Brain pericyte (primary cell): ENCODE measurements at regions not wholly inside any gene's neighbourhood (a gene's known extent, or its start where the extent isn't known, plus 50 kb on each side); places are given as distances from the start of the nearest gene placed in this dataset.

ENCODE experiments used
- DNase-seq: peaks from one replicate; pipeline ENCODE4 v3.0.0-alpha.2; 2012; ENCODE audit warnings: low read depth, low spot score

DNA sequence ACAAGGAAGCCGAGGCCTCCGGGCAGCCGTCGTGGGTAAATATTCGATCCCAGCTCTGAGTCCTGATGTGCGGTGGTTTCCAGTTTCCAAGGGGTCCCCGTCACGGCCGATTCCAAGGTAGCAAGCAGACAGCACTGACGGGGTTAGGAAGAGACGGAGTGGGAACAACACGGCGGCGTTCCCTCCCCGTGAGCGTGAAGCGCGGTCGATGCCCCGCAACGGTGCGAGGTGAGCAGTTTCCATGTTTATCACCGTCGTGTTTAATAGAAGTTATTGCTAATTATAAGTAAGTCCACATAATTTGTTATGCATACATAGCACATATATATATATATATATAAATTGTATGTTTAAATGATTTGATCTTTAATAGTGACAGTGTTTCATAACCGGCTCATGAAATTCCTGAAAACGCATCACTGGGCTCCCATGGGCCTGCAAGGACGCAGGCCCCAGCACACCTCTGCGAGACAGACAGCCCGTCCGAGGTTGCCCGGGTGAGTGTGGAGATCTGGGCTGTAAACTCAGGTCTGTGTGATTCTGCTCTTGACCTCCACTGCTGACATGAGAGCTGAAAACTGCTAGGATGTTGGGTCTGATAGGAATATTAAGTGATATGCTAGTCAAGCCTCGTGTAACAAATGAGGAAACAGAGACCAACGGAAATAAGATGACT is 243.5 kb upstream of the SALL3 start:
- DNase-seq: no peak

DNA sequence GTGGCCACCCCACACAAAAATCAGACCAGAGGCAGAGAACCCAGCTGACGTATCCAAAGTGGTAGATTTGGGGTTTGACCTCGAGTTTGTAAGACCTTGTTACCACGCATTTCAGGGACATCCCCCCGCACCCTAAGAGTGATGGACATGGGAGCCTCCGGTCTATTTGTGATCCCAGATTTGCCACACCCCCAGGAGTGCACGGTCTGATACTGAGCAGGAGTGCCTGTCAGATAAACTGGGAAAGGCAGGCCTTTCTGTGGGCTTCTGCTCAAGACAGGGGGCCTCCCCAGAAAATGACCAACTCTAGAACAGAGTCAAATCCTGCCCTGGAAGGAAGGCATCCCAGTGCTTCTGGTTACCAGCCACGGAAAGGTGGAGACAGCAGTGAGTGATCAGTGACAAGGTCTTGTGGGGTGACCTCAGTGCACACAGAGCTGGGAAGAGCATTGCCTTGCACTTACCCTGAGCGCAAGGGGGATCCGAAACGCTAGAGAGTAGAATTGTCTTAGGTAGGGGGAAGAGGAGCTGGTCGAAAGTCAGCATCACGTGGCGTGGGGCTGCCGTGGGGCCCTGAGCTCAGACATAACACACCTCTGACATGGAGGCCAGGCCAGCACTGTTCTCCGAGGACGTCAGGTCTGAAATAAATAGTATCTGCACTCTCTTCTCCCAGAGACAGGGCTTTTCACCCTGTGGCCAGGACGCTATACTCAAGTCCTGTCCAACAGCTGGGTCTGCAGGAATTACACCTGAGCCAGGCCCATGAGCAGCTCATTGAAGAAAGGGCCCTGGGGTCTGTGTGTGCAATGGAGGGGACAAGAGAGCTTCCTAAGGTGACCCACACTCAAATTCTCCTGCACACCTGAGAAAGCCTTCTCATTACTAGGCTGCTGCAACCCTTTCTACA is 242.4 kb upstream of the SALL3 start:
- no peak for DNase-seq

DNA sequence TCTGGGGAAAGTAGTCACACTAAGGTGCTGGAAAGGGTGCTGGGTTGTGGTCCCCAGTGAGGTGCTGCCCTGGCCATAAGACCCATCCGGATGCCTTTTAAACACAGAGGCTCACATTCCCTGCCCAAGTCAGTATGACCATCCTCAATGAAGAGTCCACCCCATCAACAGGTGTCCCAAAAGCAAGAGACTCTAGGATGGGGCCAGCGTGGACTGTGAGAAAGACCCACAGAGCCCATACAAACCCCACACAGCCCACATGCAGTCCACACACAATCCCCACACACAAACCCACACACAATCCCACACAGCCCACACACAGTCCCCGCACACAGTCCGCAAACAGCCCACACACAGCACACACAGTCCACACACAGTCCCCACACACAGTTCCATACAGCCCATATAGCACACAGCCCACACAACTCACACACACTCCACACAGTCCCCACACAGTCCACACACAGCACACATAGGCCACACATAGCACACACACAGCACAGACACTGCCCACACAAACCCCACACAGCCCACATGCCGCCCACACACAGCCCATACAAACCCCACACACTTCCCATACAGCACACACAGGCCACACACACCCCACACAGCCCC is 241.4 kb upstream of the SALL3 start:
- no peak for DNase-seq

DNA sequence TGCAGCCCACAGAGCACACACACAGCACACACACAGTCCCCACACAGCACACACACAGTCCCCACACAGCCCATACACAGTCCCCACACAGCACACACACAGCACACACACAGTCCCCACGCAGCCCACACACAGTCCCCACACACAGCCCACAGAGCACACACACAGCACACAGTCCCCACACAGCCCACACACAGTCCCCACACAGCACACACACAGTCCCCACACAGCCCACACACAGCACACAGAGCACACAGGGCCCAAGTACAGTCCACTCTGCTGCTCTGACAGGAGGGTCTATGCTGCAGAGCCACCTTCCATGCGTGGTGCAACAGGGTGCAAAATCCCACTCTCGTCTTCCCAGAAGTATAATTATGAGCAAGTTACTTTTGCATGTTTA is 240.5 kb upstream of the SALL3 start:
- no peak for DNase-seq

DNA sequence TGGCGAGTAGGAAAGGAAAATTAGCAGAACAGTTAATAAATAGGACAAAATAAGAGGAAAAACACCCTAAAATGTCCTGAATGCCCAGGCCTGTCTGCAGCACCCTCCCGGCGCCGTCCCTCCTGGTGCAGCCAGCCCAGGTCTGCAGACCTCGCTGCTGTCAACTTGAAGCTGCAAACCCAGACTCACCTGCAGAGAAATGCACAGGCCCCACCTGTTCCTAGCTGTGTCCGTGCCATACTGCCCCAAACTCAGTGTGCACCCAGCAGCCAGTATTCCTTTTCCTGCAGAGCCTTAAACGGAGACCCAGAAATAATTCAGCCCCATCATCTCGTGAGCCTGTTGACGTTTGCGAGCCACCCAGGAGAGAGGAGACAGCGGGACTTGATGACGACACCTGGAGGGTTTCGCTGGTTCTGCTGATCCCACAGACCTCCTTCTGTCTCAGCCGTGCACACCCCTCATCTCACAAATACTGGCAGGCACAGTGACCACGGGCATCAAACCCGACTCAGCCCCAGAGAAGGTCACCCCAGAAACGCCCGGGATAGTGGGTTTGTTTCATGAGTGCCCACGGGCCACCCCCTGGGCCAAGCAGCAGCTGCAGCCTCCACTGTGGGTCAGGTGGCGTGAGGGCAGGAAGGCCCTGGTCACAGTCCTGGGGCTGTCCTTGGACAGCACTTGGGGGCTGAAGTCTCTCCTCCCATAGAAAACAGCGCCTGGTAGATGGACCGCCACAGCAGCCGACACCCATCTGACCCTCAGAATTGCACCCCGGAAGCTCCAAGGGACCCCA is 239.5 kb upstream of the SALL3 start:
- no peak for DNase-seq

DNA sequence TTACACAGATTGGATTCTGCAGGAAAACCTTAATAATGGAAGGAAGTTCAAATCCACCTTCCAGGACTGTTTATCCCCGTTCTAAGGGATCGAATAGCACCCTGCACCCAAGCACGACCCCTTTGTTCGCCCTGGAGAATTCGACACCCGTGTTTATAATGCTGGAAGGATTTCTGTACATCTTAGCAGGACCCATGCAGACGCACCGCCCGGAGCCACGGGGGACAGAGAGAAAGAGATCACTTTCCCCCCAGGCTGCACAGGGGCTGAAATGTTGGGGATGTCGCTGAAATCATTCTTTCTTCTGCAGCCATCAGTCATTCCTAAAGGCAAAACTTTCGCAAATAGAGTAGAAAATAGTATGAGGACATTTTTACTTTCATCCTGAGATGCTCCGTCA is 238.7 kb upstream of the SALL3 start:
- DNase-seq: no peak

DNA sequence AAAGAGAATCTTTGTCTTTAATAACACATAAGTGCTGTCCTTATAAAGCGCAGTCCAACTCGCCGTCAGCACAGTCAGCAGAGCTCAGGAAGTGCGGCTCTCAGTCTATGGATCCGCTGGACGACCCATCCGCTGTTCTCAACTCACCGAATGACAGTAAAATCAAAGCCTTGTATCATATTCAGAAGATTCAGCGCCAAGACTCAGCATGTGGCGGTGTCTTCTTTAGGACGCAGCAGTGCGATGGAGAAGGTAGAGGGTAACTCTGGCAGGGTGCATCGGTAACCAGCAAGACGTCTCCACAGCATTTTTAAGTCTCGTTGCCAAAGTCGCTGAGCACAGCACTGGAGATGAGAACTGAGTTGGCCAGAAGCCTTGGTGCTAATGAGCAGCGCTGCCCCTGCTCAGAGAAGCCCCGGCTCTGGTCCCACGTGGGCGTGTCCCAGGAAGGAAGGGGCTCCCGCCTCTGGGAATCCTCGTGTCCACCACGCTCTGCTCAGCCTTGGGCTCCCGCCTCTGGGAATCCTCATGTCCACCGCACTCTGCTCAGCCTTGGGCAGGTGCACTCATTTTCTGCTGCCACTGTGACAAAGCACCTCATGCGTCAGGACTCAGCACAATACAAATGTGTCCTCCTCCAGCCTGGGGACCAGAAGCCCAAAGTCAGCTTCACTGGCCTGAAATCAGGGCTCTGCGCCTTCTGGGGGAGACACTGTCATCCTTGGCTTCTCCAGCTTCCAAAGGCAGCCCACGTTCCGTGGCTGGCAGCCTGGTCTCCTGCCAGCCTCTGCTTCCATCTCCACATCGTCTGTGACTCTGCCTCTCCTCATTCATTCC is 238.0 kb upstream of the SALL3 start:
- DNase-seq: no peak

DNA sequence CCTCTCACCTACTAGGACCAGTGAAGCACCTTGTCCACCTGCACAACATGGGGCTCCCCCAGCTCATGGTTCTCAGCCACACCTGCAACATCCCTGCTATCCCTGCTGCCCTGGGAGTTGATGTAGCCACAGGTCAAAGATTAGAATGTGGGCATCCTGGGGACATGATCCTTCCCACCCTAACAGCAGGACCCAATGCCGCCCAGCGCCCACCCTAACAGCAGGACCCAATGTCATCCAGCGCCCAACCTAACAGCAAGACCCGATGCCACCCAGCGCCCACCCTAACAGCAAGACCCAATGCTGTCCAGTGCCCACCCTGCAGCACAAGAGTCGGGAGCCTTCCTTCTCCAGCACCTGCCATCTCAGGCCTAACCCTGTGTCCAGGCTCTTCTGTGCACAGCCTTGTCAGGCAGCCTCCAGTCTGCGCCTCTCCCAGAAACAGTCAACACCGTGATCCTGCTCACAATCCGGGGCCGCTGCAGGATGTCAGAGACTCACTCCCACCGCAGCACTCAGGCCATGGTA is 237.3 kb upstream of the SALL3 start:
- DNase-seq: no peak

DNA sequence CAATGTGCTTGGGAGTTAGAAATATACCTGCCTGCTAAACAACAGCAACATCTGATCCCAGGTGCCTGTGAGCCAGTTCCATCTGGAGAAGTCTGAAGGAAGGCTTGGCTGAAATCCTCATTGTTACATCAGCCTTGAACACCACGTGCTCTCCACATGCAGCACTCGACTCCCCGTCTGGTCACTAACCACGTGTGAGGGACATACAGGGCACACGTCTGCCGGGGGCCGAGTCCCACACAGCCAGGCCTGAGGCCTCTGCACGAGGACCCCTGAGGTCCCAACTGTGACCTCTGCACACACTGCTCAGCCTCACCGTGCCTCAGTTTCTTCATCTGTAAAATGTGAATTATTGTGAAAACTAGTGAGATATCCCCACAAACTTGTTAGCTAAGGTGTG is 236.5 kb upstream of the SALL3 start:
- DNase-seq: no peak

DNA sequence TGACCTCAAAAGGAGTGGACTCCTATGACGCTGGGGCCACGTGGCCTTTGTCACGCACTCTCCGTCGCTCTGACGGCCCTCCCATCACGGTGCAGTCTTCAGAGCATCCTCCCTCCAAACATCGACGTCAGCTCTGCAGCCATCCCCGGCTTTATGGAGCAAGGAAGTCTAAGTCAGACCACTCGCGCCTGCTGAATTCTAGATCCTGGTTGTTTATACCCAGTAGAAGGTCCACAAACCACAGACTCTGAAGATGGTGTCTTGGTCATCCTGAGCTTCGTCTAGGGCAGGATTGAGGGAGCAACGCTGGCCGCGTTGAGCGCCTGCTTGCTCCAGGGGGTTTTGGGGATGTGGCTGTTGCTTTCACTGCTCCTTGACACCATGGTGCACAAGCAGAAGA is 228.0 kb upstream of the SALL3 start:
- DNase-seq: no peak

DNA sequence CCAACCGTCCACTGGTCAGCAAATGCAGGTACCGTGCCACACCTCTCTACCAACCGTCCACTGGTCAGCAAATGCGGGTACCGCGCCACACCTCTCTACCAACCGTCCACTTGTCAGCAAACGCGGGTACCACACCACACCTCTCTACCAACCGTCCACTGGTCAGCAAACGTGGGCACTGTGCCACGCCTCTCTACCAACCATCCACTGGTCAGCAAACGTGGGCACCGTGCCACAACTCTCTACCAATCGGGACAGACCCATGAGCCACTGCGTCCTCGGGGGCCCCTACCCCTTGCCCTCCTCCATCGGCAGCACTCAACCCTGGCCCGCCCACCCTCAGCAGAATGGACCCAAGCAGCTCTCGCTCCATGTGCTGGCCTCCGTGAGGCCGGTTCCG is 226.4 kb upstream of the SALL3 start:
- DNase-seq: no peak

DNA sequence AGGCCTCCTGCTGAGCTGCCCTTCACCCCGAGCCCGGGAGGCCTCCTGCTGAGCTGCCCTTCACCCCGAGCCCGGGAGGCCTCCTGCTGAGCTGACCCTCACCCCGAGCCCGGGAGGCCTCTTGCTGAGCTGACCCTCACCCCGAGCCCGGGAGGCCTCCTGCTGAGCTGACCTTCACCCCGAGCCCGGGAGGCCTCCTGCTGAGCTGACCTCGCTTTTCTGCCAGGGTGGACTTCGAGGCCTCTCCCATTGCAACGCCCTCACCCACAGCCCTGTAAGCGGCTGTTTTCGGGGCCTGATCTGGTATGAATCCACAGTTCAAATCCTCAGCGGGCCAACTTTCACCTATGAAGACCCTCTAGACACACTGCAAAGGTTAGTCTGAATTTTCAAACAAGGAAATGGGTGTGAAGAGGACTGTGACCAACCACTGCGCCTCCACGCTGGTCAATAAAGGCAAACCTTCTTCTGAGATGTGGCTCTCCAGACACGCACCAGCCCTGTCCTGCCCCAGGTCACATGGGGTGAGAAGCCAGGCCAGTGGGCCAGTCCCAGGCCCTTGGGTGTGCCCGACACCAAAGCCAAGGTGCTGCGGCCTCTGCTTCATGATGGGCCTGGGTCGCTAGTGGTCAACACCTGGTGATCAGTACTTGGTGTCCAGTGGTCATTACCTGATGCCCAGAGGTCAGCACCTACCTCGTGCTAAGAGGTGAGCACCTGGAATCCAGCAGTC is 225.1 kb upstream of the SALL3 start:
- no peak for DNase-seq

DNA sequence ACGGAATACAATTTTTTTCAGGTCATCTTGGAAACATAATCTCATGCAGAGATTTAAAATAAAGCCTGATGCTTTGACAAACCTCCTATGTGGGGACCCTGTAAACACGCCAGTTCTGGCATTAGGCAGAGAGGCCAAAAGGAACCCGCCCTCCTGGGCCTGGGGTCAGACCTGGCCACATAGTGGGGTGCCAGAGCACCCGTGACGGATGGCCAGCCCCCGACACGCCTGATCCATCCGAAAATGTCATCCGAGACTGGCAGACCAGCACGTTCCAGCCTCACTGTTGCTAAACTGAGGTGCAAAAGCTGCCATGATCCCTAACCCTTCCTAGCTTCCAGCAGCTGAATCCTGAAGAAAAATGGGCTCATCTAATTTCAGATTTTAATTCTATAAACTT is 222.6 kb upstream of the SALL3 start:
- DNase-seq: no peak

DNA sequence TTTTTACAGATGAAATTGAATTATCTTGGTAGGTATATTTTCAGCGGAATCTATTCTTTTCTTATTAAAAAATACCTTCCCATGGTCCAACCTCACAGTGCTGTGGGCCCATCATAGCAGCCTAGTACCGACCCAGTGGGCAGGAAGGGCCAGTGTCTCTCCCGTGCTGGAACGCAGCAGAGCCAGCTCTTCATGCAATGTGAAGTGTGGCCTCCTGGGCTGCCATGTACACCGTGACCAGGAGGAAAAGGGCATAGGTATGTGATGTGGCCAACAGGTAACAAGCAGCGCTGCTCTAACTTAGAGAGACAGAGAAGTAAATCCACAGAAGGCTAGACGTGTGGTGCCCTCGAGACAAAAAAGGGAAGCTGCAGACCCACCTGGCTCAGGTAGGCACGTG is 221.1 kb upstream of the SALL3 start:
- no peak for DNase-seq

DNA sequence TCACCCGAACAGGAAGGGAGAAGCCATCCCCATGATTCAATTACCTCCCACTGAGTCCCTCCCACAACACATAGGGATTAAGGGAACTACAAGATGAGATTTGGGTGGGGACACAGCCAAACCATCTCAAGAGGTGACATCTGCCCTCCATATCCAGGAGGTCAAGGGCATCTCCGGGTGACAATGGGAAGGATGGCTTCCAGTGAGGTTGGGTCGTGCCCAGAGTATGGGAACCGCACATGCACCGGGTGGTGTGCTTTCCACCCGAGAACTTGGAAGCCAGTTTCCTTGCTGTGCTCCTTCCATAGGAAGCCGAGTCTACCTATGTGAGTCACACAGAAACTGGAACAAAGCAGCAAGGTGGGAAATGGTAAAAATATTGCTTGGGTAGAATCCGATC is 216.9 kb upstream of the SALL3 start:
- no peak for DNase-seq

DNA sequence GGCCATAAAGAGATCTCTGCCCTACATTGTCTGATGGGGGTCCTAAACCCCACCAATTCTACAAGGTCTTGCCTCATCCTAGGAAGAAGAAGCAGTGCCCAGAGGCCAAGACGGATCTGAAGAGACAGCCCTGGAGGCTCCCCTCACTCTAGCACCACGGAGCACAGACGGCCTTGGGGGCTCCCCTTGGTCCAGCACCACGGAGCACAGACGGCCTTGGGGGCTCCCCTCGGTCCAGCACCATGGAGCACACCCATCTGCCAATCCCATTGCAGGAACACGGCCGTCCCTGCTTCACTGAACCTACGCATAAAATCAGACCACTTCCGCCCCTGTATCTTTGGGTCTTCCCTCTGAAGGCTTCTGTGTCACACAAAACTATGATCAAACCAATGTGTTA is 215.1 kb upstream of the SALL3 start:
- DNase-seq: no peak

DNA sequence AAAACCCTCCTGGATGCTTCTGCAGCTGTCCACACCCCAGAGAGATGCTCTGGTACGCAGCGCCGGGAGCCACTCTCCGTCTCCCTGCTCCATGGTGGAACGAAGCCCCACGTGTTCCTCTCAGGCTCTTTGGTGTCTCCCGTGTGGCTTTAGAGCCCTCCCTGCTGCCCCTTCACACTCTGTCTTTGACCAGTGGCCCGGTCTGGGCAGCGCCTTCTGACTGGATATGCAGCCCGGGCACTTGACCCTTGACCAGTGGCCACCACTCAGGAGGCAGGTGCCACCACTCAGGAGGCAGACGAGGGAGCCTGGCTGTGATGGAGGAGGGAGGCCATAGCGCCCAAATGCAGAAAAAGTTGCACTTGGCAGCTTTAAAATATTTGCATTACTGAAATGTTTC is 214.5 kb upstream of the SALL3 start:
- no peak for DNase-seq

DNA sequence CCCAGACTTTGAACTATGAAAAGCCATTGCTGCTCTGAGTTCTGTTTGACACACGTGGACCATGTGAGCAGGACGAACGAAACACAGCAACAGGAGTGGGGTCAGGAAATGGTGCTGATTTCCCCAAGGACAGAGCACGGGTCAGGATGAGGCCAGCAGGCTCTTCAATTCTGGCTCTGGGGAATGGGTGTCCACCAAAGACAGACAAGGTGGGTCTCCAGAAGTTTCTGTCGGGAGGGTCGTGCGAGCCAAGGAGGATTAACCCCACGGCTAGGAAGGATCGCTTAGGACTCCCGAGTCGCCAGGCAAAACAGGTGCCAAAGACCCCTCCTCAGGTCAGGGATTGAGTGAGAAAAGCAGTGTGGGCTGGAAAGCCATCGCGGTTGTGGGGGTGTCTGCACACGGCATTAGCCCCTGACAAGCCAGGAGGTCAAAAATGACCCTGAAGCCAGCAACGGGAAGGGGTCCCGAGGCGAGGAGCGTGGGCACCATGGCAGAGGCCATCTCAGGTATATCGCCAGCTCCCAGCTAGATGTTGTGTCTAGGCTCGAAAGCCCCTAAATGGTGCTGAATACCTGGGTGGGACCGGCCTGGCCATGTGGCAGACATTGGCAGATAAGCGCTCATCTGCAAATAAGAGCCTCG is 213.9 kb upstream of the SALL3 start:
- DNase-seq: no peak

DNA sequence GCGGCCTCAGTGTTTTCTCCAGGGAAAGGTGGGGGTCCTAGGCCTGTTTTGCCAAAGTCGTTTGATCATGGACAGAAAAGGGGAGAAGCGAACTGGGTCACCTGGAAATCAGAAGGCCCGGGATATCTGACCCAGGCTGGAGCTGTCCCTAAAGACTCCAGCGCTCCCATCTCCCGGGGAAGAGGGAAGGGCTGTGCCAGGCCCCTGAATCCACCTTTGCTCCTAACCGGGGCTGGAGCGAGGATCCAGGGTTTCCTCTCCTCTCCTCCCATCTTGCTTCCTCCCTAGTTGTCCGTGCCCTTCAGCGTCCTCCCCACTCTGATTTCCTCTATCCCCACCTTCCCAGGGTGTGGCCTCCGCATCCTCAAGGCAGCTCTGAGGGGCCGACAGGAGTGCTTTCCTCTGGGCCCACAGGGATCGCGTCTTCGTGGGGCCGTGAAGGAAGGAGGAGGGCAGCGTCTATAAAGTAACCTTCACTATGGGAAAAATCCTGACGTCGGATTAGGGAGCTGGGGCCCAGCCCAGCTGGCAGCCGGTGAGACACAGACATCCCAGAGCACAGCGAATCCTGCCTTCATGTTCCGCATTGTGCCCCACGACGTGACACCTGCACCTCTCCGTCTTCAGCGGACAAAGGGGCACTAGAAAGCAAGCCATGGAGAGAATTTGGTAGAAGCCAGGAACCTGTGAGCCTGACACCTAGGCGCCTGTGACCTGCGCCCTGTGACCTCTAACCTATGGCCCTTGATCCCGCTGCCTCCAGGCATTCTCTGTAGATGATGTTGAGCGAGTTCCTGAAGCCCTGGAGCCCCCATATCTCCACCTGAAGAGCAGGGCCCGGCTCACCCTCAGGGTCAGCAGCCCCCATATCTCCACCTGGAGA is 212.7 kb upstream of the SALL3 start:
- DNase-seq: no peak
